SJCRH30 (cell line): ENCODE measurements at regions not wholly inside any gene's neighbourhood (a gene's known extent, or its start where the extent isn't known, plus 50 kb on each side); places are given as distances from the start of the nearest gene placed in this dataset.
A peak's percentile ranks its signal among the peaks of the same experiment; 100 is the strongest.
"Not testable (repeated sequence)": the region's sequence is repeated elsewhere in the genome, so short reads cannot be mapped to it uniquely, and the experiment has no call there.

Experiments used
- DNase-seq, 2 experiments: peaks; one replicate each; pipeline ENCODE4 v3.0.0-alpha.2; 2015 to 2020
- H3K27ac ChIP-seq: fragments of 250-450 bp; sonication (Bioruptor Pico); 2 replicates; pipeline ENCODE4 v1.5.1; 2020; ENCODE audit warnings: mild to moderate bottlenecking, moderate library complexity
- H3K27me3 ChIP-seq: fragments of 250-450 bp; sonication (Bioruptor Pico); 2 replicates; pipeline ENCODE4 v1.5.1; 2020; ENCODE audit warnings: mild to moderate bottlenecking, moderate library complexity
- H3K36me3 ChIP-seq: fragments of 250-450 bp; sonication (Bioruptor Pico); 2 replicates; pipeline ENCODE4 v1.5.1; 2020; ENCODE audit warnings: mild to moderate bottlenecking, moderate library complexity
- H3K4me1 ChIP-seq: fragments of 250-450 bp; sonication (Bioruptor Pico); 2 replicates; pipeline ENCODE4 v1.5.1; 2020; ENCODE audit warnings: mild to moderate bottlenecking, moderate library complexity
- H3K4me3 ChIP-seq: fragments of 250-450 bp; sonication (Bioruptor Pico); 2 replicates; pipeline ENCODE4 v1.5.1; 2020; ENCODE audit warnings: mild to moderate bottlenecking, moderate library complexity
- H3K9me3 ChIP-seq: fragments of 250-450 bp; sonication (Bioruptor Pico); replicated peaks from 2 replicates; pipeline ENCODE4 v1.5.1; 2020; ENCODE audit warnings: mild to moderate bottlenecking, moderate library complexity

DNA sequence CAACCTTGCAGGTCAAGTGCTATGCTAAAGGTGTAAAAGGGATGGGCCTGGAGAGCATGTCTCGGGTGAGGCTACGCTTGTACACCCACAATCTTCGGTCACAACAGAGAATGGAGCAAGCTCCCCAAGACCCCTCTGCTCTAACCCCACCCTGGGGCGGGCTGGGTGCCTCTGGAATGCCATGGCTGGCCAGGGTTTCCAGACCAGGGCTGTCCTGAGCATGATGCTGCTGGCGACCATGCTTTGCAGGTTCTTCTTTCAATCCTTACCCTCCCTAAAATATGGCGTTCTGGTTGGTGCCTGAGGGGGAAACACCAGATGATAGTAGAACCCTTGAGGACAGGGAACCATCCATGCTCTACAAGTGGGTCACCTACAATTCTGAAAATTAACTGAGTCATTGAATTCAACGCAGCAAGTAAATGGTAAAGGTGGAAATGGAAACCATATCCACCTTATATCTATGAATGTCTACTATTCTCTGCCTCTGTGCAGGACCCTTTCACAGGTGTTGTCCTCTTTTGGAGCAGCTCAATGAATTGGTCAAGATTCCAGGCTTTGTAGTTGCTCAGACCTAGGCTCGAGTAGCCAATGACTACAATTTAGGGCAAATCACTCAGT, 111.6 kb upstream of the EGLN3 start:
- H3K27ac ChIP-seq: no peak overlapping the region
- no peaks in the 10 kb centered on the region for H3K27me3 ChIP-seq
- no peak overlapping the region for H3K4me3 ChIP-seq
- no peak for DNase-seq
- H3K36me3 ChIP-seq: no peaks in the 10 kb centered on the region
- no peaks in the 10 kb centered on the region for H3K9me3 ChIP-seq
- H3K4me1 ChIP-seq: peaks cover 16% of the 10 kb centered on the region

DNA sequence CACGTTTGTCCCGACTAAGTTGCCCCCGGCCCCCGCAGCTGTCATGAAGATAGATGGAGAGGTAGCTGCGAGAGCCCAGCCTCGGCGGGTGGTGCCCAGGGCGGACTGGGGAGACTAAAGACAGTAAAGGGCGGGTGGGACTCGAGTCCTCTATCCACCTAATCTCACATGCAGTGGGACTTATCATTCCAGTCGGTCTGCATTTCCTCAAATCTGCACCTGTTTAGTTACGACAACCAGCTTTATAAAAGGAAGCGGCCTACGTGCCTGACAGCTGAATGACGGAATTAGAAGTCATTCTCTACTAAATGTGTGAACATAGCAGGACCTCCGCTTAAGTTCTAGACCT, 109.8 kb upstream of the EGLN3 start:
- Histone ChIP-seq H3K4me1 (peaks cover 20% of the 10 kb centered on the region), H3K27ac (peak overlapping the region; percentile 96)
- peak; percentile 86 to 93 for DNase-seq

DNA sequence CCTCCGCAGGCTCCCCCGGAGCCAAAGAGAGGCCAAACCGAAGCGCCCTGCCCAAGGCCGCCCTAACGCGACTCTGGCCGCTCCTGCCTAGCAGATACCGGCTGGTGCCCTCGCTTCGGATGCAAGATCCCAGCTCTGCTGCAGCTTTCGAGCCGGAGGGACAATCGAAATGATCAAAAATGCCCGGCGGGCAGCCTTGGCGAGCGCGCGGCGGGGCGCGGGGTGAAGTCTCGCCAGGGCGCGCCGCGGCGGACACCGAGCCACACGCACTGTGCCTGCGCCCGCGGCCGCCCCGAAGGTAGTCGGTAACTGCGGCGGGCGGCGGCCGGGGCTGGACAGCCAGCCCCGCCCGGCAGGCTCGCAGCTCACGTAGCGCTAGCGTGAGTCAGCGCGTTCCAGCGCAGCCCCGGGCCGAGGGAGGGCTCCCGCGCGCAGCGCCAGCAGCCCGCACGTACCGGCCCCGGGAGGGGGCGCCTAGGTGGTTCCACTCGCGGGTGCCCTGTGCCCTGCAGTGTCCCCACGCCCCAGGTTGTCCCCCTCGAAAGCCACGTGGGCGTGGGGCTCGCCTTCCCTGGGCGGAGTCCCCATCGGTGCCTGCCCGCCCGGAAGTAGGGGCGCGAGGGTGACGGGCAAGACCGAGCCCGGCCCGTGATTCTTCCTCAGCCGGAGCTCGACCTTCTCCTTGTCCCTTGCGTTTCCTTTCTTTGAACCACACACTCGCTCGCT, 109.2 kb upstream of the EGLN3 start:
- H3K27me3 ChIP-seq: no peaks in the 10 kb centered on the region
- peak overlapping the region; percentile 96 for H3K27ac ChIP-seq
- no peaks in the 10 kb centered on the region for H3K9me3 ChIP-seq
- DNase-seq: peak; percentile 67 to 71
- H3K36me3 ChIP-seq: no peaks in the 10 kb centered on the region
- H3K4me3 ChIP-seq: peak overlapping the region; percentile 60
- peaks cover 26% of the 10 kb centered on the region for H3K4me1 ChIP-seq

More for the DNA sequence above, 109.8 kb upstream of the EGLN3 start:
- Histone ChIP-seq H3K4me3 (peak overlapping the region; percentile 60), H3K9me3 (no peaks in the 10 kb centered on the region), H3K36me3 (no peaks in the 10 kb centered on the region), H3K27me3 (no peaks in the 10 kb centered on the region)

DNA sequence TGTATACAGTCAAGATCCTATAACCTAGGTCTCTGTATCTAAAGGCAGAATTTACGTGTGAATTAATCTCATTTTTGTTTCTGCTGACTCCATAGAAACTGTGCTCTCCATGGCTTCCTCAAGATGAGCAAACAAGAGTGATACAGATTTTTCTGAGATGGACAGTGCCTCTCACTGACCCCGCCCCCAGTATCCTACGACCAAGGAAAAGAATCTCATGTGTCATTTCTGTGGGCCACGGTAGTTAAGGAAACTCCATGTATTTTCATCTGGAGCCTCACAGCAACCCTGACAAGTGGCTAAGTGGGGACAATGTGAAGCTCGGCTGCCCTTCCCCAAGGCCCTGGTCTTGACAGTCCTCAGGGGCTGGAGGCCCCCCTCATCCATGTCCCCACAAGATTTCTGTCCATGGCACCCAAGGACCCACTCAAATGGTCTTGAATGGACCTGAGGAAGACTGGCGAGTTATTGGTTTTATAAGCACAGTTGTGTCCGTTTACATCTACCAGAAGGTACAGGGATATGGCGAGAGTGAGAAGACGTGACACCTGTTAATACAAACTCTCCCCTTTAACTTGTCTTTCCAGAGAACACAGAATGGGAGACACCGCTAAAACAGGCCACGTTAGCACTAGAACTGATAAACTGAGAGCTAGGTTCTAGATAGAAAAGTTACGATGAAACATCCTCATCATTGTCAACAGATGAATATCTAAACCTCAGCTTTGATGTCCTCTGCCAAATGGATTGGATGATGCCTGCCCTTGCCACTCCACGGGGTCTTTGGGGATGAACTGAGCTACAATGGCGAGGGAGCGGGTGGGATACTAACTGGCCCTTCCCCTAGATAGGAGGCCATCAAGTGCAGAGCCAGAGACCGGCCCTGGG, 108.4 kb upstream of the EGLN3 start:
- Histone ChIP-seq H3K9me3 (no peaks in the 10 kb centered on the region), H3K4me3 (peak overlapping the region; percentile 60), H3K27ac (peak overlapping the region; percentile 96), H3K27me3 (no peaks in the 10 kb centered on the region), H3K36me3 (no peaks in the 10 kb centered on the region), H3K4me1 (peaks cover 28% of the 10 kb centered on the region)
- peak; percentile 48 to 65 for DNase-seq

DNA sequence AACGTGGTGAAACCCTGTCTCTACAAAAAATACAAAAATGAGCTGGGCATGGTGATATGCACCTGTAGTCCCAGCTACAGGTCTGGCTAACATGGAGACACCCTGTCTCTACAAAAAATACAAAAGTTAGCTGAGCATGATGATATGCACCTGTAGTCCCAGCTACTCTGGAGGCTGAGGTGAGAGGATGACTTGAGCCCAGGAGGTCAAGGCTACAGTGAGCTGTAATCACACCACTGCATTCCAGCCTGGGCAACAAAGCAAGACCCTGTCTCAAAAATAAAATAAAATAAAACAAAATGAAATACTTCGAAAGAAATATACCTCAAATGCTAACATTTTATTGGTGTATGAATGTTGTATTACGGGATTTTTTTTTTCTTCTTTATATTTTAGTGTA, 107.6 kb upstream of the EGLN3 start:
- no peak overlapping the region for H3K4me3 ChIP-seq
- H3K4me1 ChIP-seq: peaks cover 28% of the 10 kb centered on the region
- no peaks in the 10 kb centered on the region for H3K9me3 ChIP-seq
- H3K36me3 ChIP-seq: no peaks in the 10 kb centered on the region
- no peaks in the 10 kb centered on the region for H3K27me3 ChIP-seq
- no peak for DNase-seq
- no peak overlapping the region for H3K27ac ChIP-seq

DNA sequence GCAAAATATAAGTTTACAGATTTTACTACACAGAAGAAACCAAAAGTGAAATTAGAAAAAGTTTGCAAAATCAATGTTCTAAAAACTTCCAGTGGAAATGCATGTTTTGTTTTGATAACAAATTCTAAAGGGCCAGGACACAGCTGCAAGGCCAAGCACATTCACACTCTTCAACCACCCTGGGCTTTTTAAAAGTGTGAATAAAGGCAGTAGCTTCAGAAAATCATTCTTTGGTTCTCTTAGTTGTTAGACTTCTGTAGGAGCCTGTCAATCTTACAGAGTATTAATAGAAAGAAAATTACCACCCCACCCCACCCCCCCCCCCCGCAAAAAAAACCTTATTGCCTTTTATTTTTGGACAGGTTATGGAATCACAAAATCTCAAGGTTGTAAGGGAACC, 105.2 kb upstream of the EGLN3 start:
- no peaks in the 10 kb centered on the region for H3K36me3 ChIP-seq
- no peak overlapping the region for H3K27ac ChIP-seq
- peaks cover 36% of the 10 kb centered on the region for H3K4me1 ChIP-seq
- no peak overlapping the region for H3K4me3 ChIP-seq
- H3K9me3 ChIP-seq: no peaks in the 10 kb centered on the region
- DNase-seq: no peak
- H3K27me3 ChIP-seq: no peaks in the 10 kb centered on the region

DNA sequence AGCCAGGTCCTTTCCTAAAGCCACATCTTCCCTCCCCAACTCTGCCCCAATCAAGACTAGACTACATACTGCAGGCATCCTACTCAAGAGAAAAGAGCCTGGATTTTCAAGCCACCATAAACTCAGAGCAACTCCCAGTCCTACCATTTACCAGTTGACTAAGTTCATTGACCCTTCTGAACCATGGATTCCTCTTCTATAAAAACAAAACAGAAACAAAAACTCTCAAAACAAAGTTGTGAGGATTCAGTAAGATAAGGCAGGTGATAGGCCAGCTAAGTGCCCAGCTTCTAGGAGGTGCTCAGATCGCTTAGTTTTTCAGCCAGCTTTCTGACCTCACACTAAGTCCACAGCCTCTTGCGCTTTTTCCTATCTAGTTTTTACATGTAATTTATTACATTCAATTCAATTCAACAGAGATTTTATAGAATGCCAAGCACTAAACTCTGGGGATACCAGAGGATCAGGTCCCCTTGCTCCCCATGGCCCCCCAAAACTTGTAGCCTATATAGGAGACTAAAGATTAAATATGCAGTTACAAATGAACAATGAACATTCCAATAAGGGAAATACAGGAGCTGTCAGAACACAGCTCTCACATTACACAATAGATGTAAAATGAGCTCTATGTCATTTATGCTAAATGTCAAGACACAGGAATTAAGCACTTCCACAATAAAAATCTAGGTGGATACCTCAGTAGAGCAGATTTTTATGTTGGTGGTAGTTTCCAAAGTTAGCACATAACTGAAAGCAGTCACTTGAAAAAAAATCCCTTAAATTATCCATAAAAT, 104.5 kb upstream of the EGLN3 start:
- no peaks in the 10 kb centered on the region for H3K36me3 ChIP-seq
- no peaks in the 10 kb centered on the region for H3K9me3 ChIP-seq
- H3K4me3 ChIP-seq: no peak overlapping the region
- DNase-seq: no peak
- no peak overlapping the region for H3K27ac ChIP-seq
- H3K27me3 ChIP-seq: no peaks in the 10 kb centered on the region
- H3K4me1 ChIP-seq: peaks cover 41% of the 10 kb centered on the region

DNA sequence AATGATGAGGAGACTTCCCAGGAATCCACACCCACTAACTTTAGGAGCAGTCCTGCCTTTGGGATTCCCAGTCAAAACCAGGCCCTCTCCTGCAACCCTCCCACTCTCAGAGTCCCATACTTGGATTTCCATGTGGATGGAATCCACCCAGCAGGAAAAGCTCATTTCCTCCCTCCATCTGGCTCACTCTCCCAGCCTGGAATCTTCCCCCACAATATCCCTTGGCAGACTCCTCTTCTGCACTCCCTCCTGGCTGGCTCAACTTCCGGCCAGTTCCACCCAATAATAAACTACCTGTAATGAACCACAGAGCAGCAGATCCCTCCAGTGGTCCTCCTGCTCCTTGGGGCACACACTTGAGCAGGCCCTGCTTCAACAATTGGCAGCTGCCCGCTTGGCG, 102.8 kb upstream of the EGLN3 start:
- Histone ChIP-seq H3K4me3 (no peak overlapping the region), H3K4me1 (peaks cover 52% of the 10 kb centered on the region), H3K27ac (no peak overlapping the region), H3K36me3 (no peaks in the 10 kb centered on the region), H3K27me3 (no peaks in the 10 kb centered on the region), H3K9me3 (no peaks in the 10 kb centered on the region)
- no peak for DNase-seq

DNA sequence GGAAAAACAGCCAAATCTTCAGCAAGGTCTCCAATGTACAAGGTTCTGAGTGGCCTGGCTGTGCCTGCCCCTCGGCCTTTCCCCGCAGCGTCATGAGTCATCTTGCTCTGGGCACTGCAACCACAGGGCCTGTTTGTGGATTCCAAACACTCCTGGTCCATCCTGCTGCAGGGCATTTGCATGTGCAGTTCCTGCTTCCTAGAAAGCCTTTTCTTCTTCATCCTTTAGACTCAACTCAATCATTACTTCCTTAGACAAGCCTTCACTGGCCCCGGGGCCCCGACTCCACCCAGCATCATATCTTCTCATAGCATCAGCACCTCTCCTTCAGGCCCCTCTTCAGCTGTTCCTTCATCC, 101.8 kb upstream of the EGLN3 start:
- H3K36me3 ChIP-seq: no peaks in the 10 kb centered on the region
- H3K4me1 ChIP-seq: peaks cover 55% of the 10 kb centered on the region
- H3K4me3 ChIP-seq: no peak overlapping the region
- peak; percentile 76 to 79 for DNase-seq
- H3K27me3 ChIP-seq: no peaks in the 10 kb centered on the region
- peak overlapping the region; percentile 39 for H3K27ac ChIP-seq
- no peaks in the 10 kb centered on the region for H3K9me3 ChIP-seq

DNA sequence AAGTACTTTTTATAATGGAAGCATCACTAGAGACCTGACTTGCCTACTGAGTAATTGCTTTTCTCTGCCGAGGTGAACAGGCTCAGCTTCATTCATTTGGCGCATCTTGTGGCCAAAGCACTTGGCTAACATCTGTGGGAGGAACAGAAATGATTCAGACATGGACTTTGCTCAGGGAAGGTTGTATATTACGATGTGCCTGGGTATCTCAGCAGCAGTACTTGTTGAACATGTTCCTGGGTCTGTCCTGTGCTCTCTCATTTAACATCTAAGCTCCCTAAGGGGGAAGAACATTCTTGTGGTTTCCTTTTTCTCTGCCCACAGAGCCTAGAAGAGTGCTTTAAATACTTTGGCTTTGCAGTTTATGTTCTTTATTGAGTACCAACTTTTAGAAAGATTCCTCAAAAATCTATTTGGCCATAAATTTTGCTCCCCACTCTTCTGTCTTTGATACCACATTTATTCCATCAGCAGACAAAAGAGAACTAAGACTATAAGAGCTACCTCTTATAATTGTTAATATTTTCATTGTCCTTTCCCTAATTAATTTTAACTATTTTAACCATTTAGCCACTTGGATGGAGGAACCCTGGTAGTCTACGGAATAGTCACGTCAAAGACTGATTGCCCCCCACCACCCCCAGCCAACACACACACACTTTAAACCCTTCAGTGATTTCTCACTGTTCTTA, 101.2 kb upstream of the EGLN3 start:
- Histone ChIP-seq H3K36me3 (no peaks in the 10 kb centered on the region), H3K4me1 (peaks cover 55% of the 10 kb centered on the region), H3K9me3 (no peaks in the 10 kb centered on the region), H3K27me3 (no peaks in the 10 kb centered on the region), H3K27ac (peak overlapping the region; percentile 39), H3K4me3 (no peak overlapping the region)
- peak in 1 of 2 experiments; percentile 42 for DNase-seq

DNA sequence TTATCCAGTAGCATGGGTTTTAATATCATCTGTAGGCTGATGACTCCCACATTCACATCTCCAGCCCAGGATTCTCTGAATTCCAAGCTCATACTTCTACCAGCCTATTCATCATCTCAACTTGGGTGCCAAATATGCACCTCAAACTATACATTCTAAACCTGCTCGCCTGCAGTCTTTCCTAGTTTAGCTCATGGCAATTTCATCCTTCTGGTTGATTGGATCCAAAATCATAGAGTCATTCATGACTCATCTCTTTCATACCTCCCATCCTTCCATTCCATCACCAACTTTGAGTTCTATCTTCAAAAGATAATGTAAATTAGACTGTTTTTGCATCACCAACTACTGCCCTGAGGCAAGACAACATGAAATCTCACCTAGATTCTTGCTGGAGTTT, 99.7 kb upstream of the EGLN3 start:
- no peaks in the 10 kb centered on the region for H3K9me3 ChIP-seq
- peak overlapping the region; percentile 86 for H3K27ac ChIP-seq

DNA sequence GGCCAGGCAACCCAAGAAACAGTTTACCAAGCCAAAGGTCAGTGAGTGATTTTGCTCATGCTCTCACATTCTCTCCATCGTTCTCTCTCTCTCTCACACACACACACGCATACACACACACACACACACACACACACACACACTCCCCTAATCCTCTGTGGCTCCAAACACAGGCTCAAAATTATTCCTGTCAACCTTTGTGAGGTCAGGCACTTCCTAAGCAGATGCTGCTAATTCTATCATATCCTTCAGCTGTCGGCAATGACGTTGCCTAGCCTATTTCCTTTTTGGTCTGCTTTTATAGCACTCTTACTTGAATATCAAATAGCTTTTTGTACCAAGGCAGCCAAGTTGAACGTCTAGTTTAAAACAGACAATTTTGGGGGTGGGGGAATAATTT, 98.9 kb upstream of the EGLN3 start:
- peaks cover 46% of the 10 kb centered on the region for H3K4me1 ChIP-seq
- no peak overlapping the region for H3K4me3 ChIP-seq
- H3K27me3 ChIP-seq: no peaks in the 10 kb centered on the region
- H3K9me3 ChIP-seq: no peaks in the 10 kb centered on the region
- H3K27ac ChIP-seq: peak overlapping the region; percentile 86
- DNase-seq: peak; percentile 82 to 94
- no peaks in the 10 kb centered on the region for H3K36me3 ChIP-seq

More for the DNA sequence above, 99.7 kb upstream of the EGLN3 start:
- Histone ChIP-seq H3K4me3 (no peak overlapping the region), H3K36me3 (no peaks in the 10 kb centered on the region), H3K4me1 (peaks cover 51% of the 10 kb centered on the region), H3K27me3 (no peaks in the 10 kb centered on the region)
- no peak for DNase-seq

DNA sequence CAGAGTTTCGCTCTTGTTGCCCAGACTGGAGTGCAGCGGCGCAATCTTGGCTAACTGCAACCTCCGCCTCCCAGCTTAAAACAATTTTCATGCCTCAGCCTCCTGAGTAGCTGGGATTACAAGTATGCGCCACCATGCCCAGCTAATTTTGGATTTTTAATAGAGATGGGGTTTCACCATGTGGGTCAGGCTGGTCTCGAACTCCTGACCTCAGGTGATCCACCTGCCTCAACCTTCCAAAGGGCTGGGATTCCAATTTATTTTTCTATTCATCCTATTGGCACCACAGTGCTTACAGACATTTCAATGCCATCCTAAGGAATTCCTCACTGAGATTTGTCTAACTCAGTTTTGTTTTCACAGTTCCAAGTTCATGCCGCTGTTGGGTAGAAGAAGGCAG, 98.3 kb upstream of the EGLN3 start:
- not testable (repeated sequence) for DNase-seq, H3K36me3 ChIP-seq, H3K9me3 ChIP-seq, H3K27me3 ChIP-seq, H3K4me3 ChIP-seq
- Histone ChIP-seq H3K27ac (peak overlapping the region; percentile 86), H3K4me1 (peaks cover 52% of the 10 kb centered on the region)
